GM12878 (cell line): ENCODE measurements at regions not wholly inside any gene's neighbourhood (a gene's known extent, or its start where the extent isn't known, plus 50 kb on each side); places are given as distances from the start of the nearest gene placed in this dataset.

Experiments used
- ATAC-seq: fragments of 200-7000 bp; cut with Tn5 transposase; 3 replicates; pipeline ENCODE4 v1.9.1; 2020; ENCODE audit warnings: mild to moderate bottlenecking, moderate library complexity
- BruUV-seq: library from RNA; stranded (reverse); fragments of 400-500 nt; replicated peaks from 2 replicates; lab custom pipeline; 2021; lab: Mats Ljungman, UMichigan
- CTCF ChIA-PET: fragments of 300-600 bp; sonication (Branson Sonifier 250); formaldehyde crosslinking; extraction: SDS; loops from one replicate; lab custom pipeline; 2021; ENCODE audit warnings: inconsistent platforms; lab: Yijun Ruan, JAX
- POLR2A ChIA-PET: fragments of 350-600 bp; formaldehyde crosslinking; extraction: SDS; loops from one replicate; lab custom pipeline; 2021; ENCODE audit warnings: inconsistent platforms; lab: Charles Lee
- RAD21 ChIA-PET: fragments of 300-600 bp; sonication (Branson Sonifier 250); formaldehyde crosslinking; loops from one replicate; lab custom pipeline; 2023; ENCODE audit warnings: antibody characterized with exemption; ENCODE audit not compliant: unreplicated experiment; lab: Charles Lee
- SMC1A ChIA-PET: fragments of 300-600 bp; sonication (Branson Sonifier 250); formaldehyde crosslinking; loops from one replicate; lab custom pipeline; 2023; ENCODE audit not compliant: unreplicated experiment, uncharacterized antibody; lab: Charles Lee
- DNase-seq: peaks from one replicate; pipeline ENCODE4 v3.0.0-alpha.2; 2011; ENCODE audit warnings: low read depth, low spot score
- FAIRE-seq: peaks from 3 replicates; lab custom pipeline; 2011; peaks lifted over from hg19 to GRCh38; lab: Jason Lieb, UNC
- H2AFZ ChIP-seq: 2 replicates; pipeline ENCODE4 v1.6.0; 2011; ENCODE audit warnings: low read depth, low read length, control low read depth; ENCODE audit not compliant: control insufficient read depth
- H3K27ac ChIP-seq: 2 replicates; pipeline ENCODE4 v1.5.1; 2011; ENCODE audit warnings: control low read depth; ENCODE audit not compliant: control insufficient read depth, insufficient read depth
- H3K27me3 ChIP-seq, 2 experiments: replicated peaks in 1 of 2; 2 replicates each; pipeline versions ENCODE4 v1.6.0 to v1.6.1; 2011; ENCODE audit warnings: low read length in 1 of 2; ENCODE audit not compliant: control insufficient read depth in 2 of 2, insufficient read depth in 2 of 2
- H3K36me3 ChIP-seq, 2 experiments: 2 replicates each; pipeline ENCODE4 v1.5.1; 2011; ENCODE audit warnings: low read length in 1 of 2; ENCODE audit not compliant: control insufficient read depth in 2 of 2, insufficient read depth in 2 of 2
- H3K4me1 ChIP-seq: 2 replicates; pipeline ENCODE4 v1.6.1; 2011; ENCODE audit warnings: mild to moderate bottlenecking, low read length, moderate library complexity, mixed read lengths; ENCODE audit not compliant: control insufficient read depth, insufficient read depth
- H3K4me2 ChIP-seq: 2 replicates; pipeline ENCODE4 v1.6.0; 2011; ENCODE audit warnings: control low read depth; ENCODE audit not compliant: control insufficient read depth, insufficient read depth
- H3K4me3 ChIP-seq: fragments of 200-600 bp; sonication (generic); 2 replicates; pipeline ENCODE4 v1.5.1; 2016
- H3K79me2 ChIP-seq: 2 replicates; pipeline ENCODE4 v1.6.0; 2011; ENCODE audit warnings: low read length; ENCODE audit not compliant: control insufficient read depth, insufficient read depth
- H3K9ac ChIP-seq: 2 replicates; pipeline ENCODE4 v1.8.0; 2011; ENCODE audit warnings: low read length, control low read depth, mixed read lengths; ENCODE audit not compliant: control insufficient read depth, insufficient read depth
- H3K9me3 ChIP-seq: replicated peaks from 3 replicates; pipeline ENCODE4 v1.5.1; 2011; ENCODE audit warnings: mild to moderate bottlenecking, low read length; ENCODE audit not compliant: control insufficient read depth, insufficient read depth
- H4K20me1 ChIP-seq: 2 replicates; pipeline ENCODE4 v1.6.0; 2011; ENCODE audit not compliant: control insufficient read depth, insufficient read depth
- BACH1 ChIP-seq: fragments of 450-650 bp; IDR thresholded peaks from 2 replicates; pipeline ENCODE4 v1.6.1; 2017; ENCODE audit warnings: mild to moderate bottlenecking, borderline replicate concordance
- CHD4 ChIP-seq: fragments of 200-600 bp; sonication (generic); IDR thresholded peaks from 2 replicates; pipeline ENCODE4 v1.6.1; 2016; ENCODE audit warnings: mild to moderate bottlenecking
- IKZF1 ChIP-seq: fragments of 450-650 bp; conservative IDR thresholded peaks from 2 replicates; pipeline ENCODE4 v1.6.1; 2017; ENCODE audit warnings: antibody characterized with exemption, mild to moderate bottlenecking
- IRF5 ChIP-seq: fragments of 450-650 bp; IDR thresholded peaks from 2 replicates; pipeline ENCODE4 v1.6.1; 2017; ENCODE audit warnings: borderline replicate concordance
- MLLT1 ChIP-seq: fragments of 450-650 bp; IDR thresholded peaks from 2 replicates; pipeline ENCODE4 v1.6.1; 2016; ENCODE audit warnings: mild to moderate bottlenecking
- PAX5 ChIP-seq: IDR thresholded peaks from 2 replicates; pipeline ENCODE4 v1.6.1; 2011; ENCODE audit warnings: low read depth, low read length, borderline replicate concordance
- PAX8 ChIP-seq: fragments of 450-650 bp; IDR thresholded peaks from 2 replicates; pipeline ENCODE4 v1.6.1; 2017; ENCODE audit warnings: mild to moderate bottlenecking, moderate library complexity
- SMAD5 ChIP-seq: IDR thresholded peaks from 2 replicates; pipeline ENCODE4 v1.6.1; 2016; ENCODE audit warnings: antibody characterized with exemption, low read depth
- ZNF207 ChIP-seq: fragments of 450-650 bp; IDR thresholded peaks from 2 replicates; pipeline ENCODE4 v1.6.1; 2014; ENCODE audit warnings: antibody characterized with exemption, mild to moderate bottlenecking, borderline replicate concordance
- WGBS: methylation state at CpG from one replicate; pipeline ENCODE4 v1.1.6; 2016; ENCODE audit warnings: low lambda C conversion rate; ENCODE audit not compliant: insufficient replicate concordance, insufficient coverage; ENCODE audit errors: missing lambda C conversion rate; 5-methylcytosine and 5-hydroxymethylcytosine counted together
- in situ Hi-C: fragments of 300-500 bp; cut with MboI; formaldehyde crosslinking; loops from 9 replicates; pipeline ENCODE4 v1.14.3; 2018; ENCODE audit warnings: mixed read lengths
- intact Hi-C: fragments of 100-400 bp; cut with micrococcal nuclease; formaldehyde crosslinking; loops from one replicate; pipeline ENCODE4 v1.14.2; 2022; ENCODE audit not compliant: unreplicated experiment
- TF ChIP-seq, protein P1 (sequence below): fragments of 450-650 bp; IDR thresholded peaks from 2 replicates; pipeline ENCODE4 v1.6.1; 2016; ENCODE audit warnings: mild to moderate bottlenecking, moderate library complexity, borderline replicate concordance

DNA sequence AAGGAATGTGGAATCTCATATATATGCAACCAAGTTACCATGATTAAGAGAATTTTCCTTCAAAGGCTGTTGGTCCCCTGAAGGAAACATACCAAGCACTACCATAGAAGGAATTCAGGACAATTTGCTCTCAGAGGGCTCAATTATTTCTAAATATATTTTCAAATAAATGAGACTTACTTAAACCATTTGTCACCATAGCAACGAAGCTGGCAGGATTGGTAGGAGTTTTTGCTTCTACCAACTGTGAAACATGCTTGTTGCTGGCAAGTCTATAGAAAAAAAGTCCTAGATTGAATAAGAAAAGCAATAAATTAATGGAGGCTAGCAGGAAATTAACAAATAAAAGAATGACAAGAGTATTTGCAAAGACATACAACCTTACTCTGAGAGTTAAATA lies 156.9 kb upstream of the NPSR1 start:
- FAIRE-seq (no peak), DNase-seq (no peak), ATAC-seq (no peak)
- no peaks in the 10 kb centered on the region for H3K36me3 ChIP-seq
- intact Hi-C loops (no loop called here), in situ Hi-C loops (no loop called here)
- CTCF ChIA-PET: no interaction called here
- H3K27ac ChIP-seq: no peak overlapping the region
- RAD21 ChIA-PET: no interaction called here
- no TSS peak for BruUV-seq
- TF ChIP-seq IKZF1: no peak
- TF ChIP-seq PAX8: no peak
- TF ChIP-seq MLLT1: no peak
- TF ChIP-seq BACH1: no peak
- TF ChIP-seq ZNF207: no peak
- TF ChIP-seq, protein P1, sequence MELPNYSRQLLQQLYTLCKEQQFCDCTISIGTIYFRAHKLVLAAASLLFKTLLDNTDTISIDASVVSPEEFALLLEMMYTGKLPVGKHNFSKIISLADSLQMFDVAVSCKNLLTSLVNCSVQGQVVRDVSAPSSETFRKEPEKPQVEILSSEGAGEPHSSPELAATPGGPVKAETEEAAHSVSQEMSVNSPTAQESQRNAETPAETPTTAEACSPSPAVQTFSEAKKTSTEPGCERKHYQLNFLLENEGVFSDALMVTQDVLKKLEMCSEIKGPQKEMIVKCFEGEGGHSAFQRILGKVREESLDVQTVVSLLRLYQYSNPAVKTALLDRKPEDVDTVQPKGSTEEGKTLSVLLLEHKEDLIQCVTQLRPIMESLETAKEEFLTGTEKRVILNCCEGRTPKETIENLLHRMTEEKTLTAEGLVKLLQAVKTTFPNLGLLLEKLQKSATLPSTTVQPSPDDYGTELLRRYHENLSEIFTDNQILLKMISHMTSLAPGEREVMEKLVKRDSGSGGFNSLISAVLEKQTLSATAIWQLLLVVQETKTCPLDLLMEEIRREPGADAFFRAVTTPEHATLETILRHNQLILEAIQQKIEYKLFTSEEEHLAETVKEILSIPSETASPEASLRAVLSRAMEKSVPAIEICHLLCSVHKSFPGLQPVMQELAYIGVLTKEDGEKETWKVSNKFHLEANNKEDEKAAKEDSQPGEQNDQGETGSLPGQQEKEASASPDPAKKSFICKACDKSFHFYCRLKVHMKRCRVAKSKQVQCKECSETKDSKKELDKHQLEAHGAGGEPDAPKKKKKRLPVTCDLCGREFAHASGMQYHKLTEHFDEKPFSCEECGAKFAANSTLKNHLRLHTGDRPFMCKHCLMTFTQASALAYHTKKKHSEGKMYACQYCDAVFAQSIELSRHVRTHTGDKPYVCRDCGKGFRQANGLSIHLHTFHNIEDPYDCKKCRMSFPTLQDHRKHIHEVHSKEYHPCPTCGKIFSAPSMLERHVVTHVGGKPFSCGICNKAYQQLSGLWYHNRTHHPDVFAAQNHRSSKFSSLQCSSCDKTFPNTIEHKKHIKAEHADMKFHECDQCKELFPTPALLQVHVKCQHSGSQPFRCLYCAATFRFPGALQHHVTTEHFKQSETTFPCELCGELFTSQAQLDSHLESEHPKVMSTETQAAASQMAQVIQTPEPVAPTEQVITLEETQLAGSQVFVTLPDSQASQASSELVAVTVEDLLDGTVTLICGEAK: no peak
- TF ChIP-seq IRF5: no peak
- TF ChIP-seq CHD4: no peak
- TF ChIP-seq PAX5: no peak
- TF ChIP-seq SMAD5: no peak
- H3K9me3 ChIP-seq: no peaks in the 10 kb centered on the region
- POLR2A ChIA-PET: no interaction called here
- no peaks in the 10 kb centered on the region for H3K27me3 ChIP-seq
- no peak overlapping the region for H3K9ac ChIP-seq
- H3K4me3 ChIP-seq: no peak overlapping the region
- 0% methylated on average over 1 of the region's 1 CpG for WGBS
- H3K79me2 ChIP-seq: no peaks in the 10 kb centered on the region
- no peaks in the 10 kb centered on the region for H3K4me1 ChIP-seq
- no peak overlapping the region for H2AFZ ChIP-seq
- H3K4me2 ChIP-seq: no peak overlapping the region
- SMC1A ChIA-PET: no interaction called here
- H4K20me1 ChIP-seq: no peaks in the 10 kb centered on the region
